Neuronal stem cell (in vitro differentiated cells): ENCODE measurements at regions not wholly inside any gene's neighbourhood (a gene's known extent, or its start where the extent isn't known, plus 50 kb on each side); places are given as distances from the start of the nearest gene placed in this dataset.

Source experiments
- DNase-seq: peaks from one replicate; pipeline ENCODE4 v3.0.0-alpha.2; 2013; ENCODE audit warnings: low spot score
- H2AFZ ChIP-seq: one replicate; pipeline ENCODE4 v1.6.1; 2013; ENCODE audit warnings: mild to moderate bottlenecking, low read length, inconsistent platforms
- H2AK5ac ChIP-seq: 2 replicates; pipeline ENCODE4 v1.6.1; 2013; ENCODE audit warnings: low read depth, mild to moderate bottlenecking, inconsistent platforms, low read length, moderate library complexity, mixed read lengths
- H2BK120ac ChIP-seq: 2 replicates; pipeline ENCODE4 v1.6.1; 2013; ENCODE audit warnings: low read depth, mild to moderate bottlenecking, inconsistent platforms, low read length, moderate library complexity, mixed read lengths
- H2BK12ac ChIP-seq: one replicate; pipeline ENCODE4 v1.6.1; 2013; ENCODE audit warnings: low read length, inconsistent platforms
- H2BK15ac ChIP-seq: 2 replicates; pipeline ENCODE4 v1.6.1; 2013; ENCODE audit warnings: mild to moderate bottlenecking, low read length, inconsistent platforms, mixed read lengths
- H2BK5ac ChIP-seq: one replicate; pipeline ENCODE4 v1.6.1; 2013; ENCODE audit warnings: inconsistent platforms, mild to moderate bottlenecking, low read length, moderate library complexity
- H3K14ac ChIP-seq: one replicate; pipeline ENCODE4 v1.6.1; 2013; ENCODE audit warnings: low read length, inconsistent platforms
- H3K18ac ChIP-seq: 2 replicates; pipeline ENCODE4 v1.6.1; 2013; ENCODE audit warnings: low read length, inconsistent platforms
- H3K23ac ChIP-seq: 2 replicates; pipeline ENCODE4 v1.6.1; 2013; ENCODE audit warnings: low read depth, mild to moderate bottlenecking, mixed read lengths, low read length, inconsistent platforms; ENCODE audit not compliant: poor library complexity
- H3K27ac ChIP-seq: replicated peaks from 3 replicates; pipeline ENCODE4 v1.5.1; 2013; ENCODE audit warnings: low read length, inconsistent platforms
- H3K27me3 ChIP-seq, 3 experiments: 2 replicates each; pipeline ENCODE4 v1.6.1; 2013; ENCODE audit warnings: low read length in 3 of 3, mild to moderate bottlenecking in 2 of 3, inconsistent platforms in 1 of 3, low read depth in 1 of 3, mixed read lengths in 1 of 3, moderate library complexity in 1 of 3; ENCODE audit not compliant: control insufficient read depth in 3 of 3, insufficient read depth in 3 of 3
- H3K36me3 ChIP-seq, 2 donors: replicated peaks in 1 of 2; 2 replicates each; pipeline ENCODE4 v1.6.1; 2013; ENCODE audit warnings: low read length in 2 of 2; ENCODE audit not compliant: control insufficient read depth in 2 of 2, insufficient read depth in 2 of 2
- H3K4ac ChIP-seq: 2 replicates; pipeline ENCODE4 v1.6.1; 2013; ENCODE audit warnings: inconsistent platforms, mild to moderate bottlenecking, low read length, moderate library complexity
- H3K4me1 ChIP-seq, 2 donors: 1 replicate in 1 of 2; 2 replicates in 1 of 2; pipeline ENCODE4 v1.6.1; 2013; ENCODE audit warnings: low read length in 2 of 2, low read depth in 1 of 2; ENCODE audit not compliant: control insufficient read depth in 2 of 2, insufficient read depth in 1 of 2
- H3K4me2 ChIP-seq: one replicate; pipeline ENCODE4 v1.6.1; 2013; ENCODE audit warnings: mild to moderate bottlenecking, low read length, inconsistent platforms; ENCODE audit not compliant: insufficient read depth, poor library complexity, severe bottlenecking
- H3K4me3 ChIP-seq, 2 donors: 2 replicates each; pipeline ENCODE4 v1.5.1; 2013; ENCODE audit warnings: low read length in 2 of 2, mild to moderate bottlenecking in 2 of 2, inconsistent platforms in 1 of 2, moderate library complexity in 1 of 2
- H3K79me1 ChIP-seq: one replicate; pipeline ENCODE4 v1.6.1; 2013; ENCODE audit warnings: low read depth, mild to moderate bottlenecking, inconsistent platforms, low read length, moderate library complexity
- H3K9ac ChIP-seq: one replicate; pipeline ENCODE4 v1.6.1; 2013; ENCODE audit warnings: mild to moderate bottlenecking, low read depth, low read length, inconsistent platforms; ENCODE audit not compliant: poor library complexity
- H3K9me3 ChIP-seq, 2 donors: replicated peaks in 1 of 2; 2 replicates each; pipeline versions ENCODE3 to v1.6.1; 2013; ENCODE audit warnings: low read length in 2 of 2, mild to moderate bottlenecking in 2 of 2, inconsistent platforms in 1 of 2, low read depth in 1 of 2, mixed read lengths in 1 of 2, moderate library complexity in 1 of 2; ENCODE audit not compliant: control insufficient read depth in 2 of 2, insufficient read depth in 1 of 2
- H4K8ac ChIP-seq: one replicate; pipeline ENCODE4 v1.6.1; 2013; ENCODE audit warnings: low read depth, mild to moderate bottlenecking, inconsistent platforms, low read length, moderate library complexity
- H4K91ac ChIP-seq: one replicate; pipeline ENCODE4 v1.6.1; 2013; ENCODE audit warnings: low read length, low read depth, mild to moderate bottlenecking, inconsistent platforms; ENCODE audit not compliant: poor library complexity
- WGBS, 2 donors: extraction: QIAGEN DNeasy Blood & Tissue Kit; methylation state at CpG; one replicate each; pipeline ENCODE4 v1.1.7; 2013; ENCODE audit warnings: missing lambda C conversion rate in 2 of 2, mixed read lengths in 1 of 2; ENCODE audit not compliant: insufficient read length in 2 of 2, insufficient replicate concordance in 1 of 2; ENCODE audit errors: extremely low coverage in 2 of 2; 5-methylcytosine and 5-hydroxymethylcytosine counted together

DNA sequence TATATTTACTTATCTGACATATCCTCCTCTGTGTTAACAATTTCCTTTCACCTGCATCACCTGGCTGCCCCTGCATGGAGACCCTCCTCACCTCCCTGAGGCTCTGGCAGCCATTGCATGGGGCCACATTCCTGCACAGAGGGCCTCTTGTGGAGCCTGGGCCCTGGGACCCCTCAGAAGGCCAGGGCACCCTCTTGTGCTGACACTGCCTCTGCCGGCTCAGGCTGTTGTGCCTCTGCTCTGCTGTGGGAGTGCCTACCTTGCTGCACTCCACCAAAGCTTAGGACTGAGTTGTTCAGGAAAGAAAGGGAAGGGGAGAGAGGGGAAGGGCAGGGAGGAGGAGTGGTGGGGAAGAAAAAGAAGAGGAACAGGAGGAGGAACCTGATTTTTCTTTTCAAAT lies 194.5 kb downstream of the ADAMTS15 start:
- H4K91ac ChIP-seq: no peak overlapping the region
- no peak for DNase-seq
- H3K23ac ChIP-seq: peak overlapping the region; percentile 86
- H2AK5ac ChIP-seq: no peak overlapping the region
- H2AFZ ChIP-seq: no peak overlapping the region
- no peak overlapping the region for H2BK5ac ChIP-seq
- no peak overlapping the region for H3K14ac ChIP-seq
- H2BK12ac ChIP-seq: no peak overlapping the region
- H3K4me3 ChIP-seq: no peak overlapping the region
- H3K27me3 ChIP-seq: no peaks in the 10 kb centered on the region
- no peak overlapping the region for H3K4ac ChIP-seq
- WGBS, 2 donors: no CpG with 5 or more reads among the region's 1 CpG
- peaks cover 3 to 6% of the 10 kb centered on the region in 2 donors for H3K4me1 ChIP-seq
- no peaks in the 10 kb centered on the region for H3K9me3 ChIP-seq
- no peak overlapping the region for H2BK15ac ChIP-seq
- no peak overlapping the region for H3K4me2 ChIP-seq
- no peak overlapping the region for H3K27ac ChIP-seq
- H4K8ac ChIP-seq: no peak overlapping the region
- peak overlapping the region; percentile 75 for H3K18ac ChIP-seq
- H3K36me3 ChIP-seq: no peaks in the 10 kb centered on the region
- peak overlapping the region; percentile 44 for H3K9ac ChIP-seq
- H2BK120ac ChIP-seq: no peak overlapping the region
- no peaks in the 10 kb centered on the region for H3K79me1 ChIP-seq

GRCh38 chr11:130644187-130644586 lies 195.7 kb downstream of the ADAMTS15 start:
- Histone ChIP-seq H3K36me3 (no peaks in the 10 kb centered on the region), H2AFZ (peak overlapping the region; percentile 21), H3K4ac (no peak overlapping the region), H3K18ac (no peak overlapping the region), H3K27ac (no peak overlapping the region), H4K91ac (no peak overlapping the region), H3K4me3 (no peak overlapping the region), H3K23ac (no peak overlapping the region), H3K9me3 (no peaks in the 10 kb centered on the region), H3K4me1 (peaks cover 3 to 6% of the 10 kb centered on the region in 2 donors), H3K4me2 (no peak overlapping the region), H4K8ac (no peak overlapping the region), H3K14ac (no peak overlapping the region), H2BK5ac (no peak overlapping the region), H2BK15ac (no peak overlapping the region), H2BK120ac (no peak overlapping the region), H2BK12ac (no peak overlapping the region), H3K79me1 (no peaks in the 10 kb centered on the region), H3K27me3 (no peaks in the 10 kb centered on the region), H3K9ac (no peak overlapping the region), H2AK5ac (no peak overlapping the region)
- WGBS, 2 donors: no CpG with 5 or more reads among the region's 11 CpGs
- no peak for DNase-seq

DNA sequence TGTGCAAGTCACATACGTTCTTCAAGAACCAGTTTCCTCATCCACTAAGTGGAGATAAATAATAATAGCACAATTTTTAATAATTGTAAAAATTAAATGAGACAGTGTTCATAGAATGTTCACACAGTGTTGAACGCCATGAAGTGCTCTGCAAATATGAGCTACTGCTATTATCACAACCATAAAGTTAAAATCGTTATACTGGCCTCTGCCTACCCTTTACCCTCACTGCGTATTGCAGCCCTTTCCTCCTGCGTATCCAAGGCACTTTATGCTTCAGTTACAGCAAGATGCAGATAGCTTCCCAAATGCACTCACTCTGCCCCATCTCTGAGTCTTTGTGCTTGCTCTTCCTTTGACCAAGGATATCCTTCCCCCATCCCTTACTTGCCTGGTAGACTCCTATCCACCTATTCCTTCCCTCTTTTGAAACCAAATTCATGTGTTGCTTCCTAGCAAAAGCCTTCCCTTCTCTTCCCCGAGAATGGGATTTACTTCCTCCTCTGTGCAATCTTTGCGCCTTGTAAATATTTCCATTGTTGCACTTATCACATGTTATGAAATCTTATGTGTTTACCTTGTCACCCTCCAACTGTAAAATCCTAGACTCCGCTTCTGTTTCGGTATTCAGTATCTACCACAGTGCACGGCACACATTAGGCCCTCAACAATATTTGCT lies 196.9 kb downstream of the ADAMTS15 start:
- no peak overlapping the region for H2BK12ac ChIP-seq
- H2BK15ac ChIP-seq: no peak overlapping the region
- no peaks in the 10 kb centered on the region for H3K36me3 ChIP-seq
- H3K9me3 ChIP-seq: no peaks in the 10 kb centered on the region
- no peaks in the 10 kb centered on the region for H3K27me3 ChIP-seq
- no peak overlapping the region for H4K8ac ChIP-seq
- WGBS, 2 donors: no CpG with 5 or more reads among the region's 10 CpGs
- no peak overlapping the region for H2AK5ac ChIP-seq
- DNase-seq: no peak
- H2BK120ac ChIP-seq: no peak overlapping the region
- H3K4ac ChIP-seq: no peak overlapping the region
- no peak overlapping the region for H3K18ac ChIP-seq
- H3K79me1 ChIP-seq: no peaks in the 10 kb centered on the region
- H3K9ac ChIP-seq: no peak overlapping the region
- H2AFZ ChIP-seq: no peak overlapping the region
- no peak overlapping the region for H3K27ac ChIP-seq
- H3K4me2 ChIP-seq: no peak overlapping the region
- no peak overlapping the region for H3K14ac ChIP-seq
- peaks cover 3 to 6% of the 10 kb centered on the region in 2 donors for H3K4me1 ChIP-seq
- no peak overlapping the region for H4K91ac ChIP-seq
- no peak overlapping the region for H3K4me3 ChIP-seq
- no peak overlapping the region for H2BK5ac ChIP-seq
- no peak overlapping the region for H3K23ac ChIP-seq

- no CpG with 5 or more reads among the region's 6 CpGs for WGBS, 2 donors
- no peak overlapping the region for H3K4ac ChIP-seq
- no peaks in the 10 kb centered on the region for H3K9me3 ChIP-seq
- no peak overlapping the region for H3K18ac ChIP-seq
- peaks cover 3 to 6% of the 10 kb centered on the region in 2 donors for H3K4me1 ChIP-seq
- H3K23ac ChIP-seq: no peak overlapping the region
- H2BK12ac ChIP-seq: no peak overlapping the region
- H3K79me1 ChIP-seq: no peaks in the 10 kb centered on the region
- H3K14ac ChIP-seq: no peak overlapping the region
- H2AFZ ChIP-seq: no peak overlapping the region
- H2BK5ac ChIP-seq: no peak overlapping the region
- no peak overlapping the region for H2BK15ac ChIP-seq
- H3K36me3 ChIP-seq: no peaks in the 10 kb centered on the region
- DNase-seq: no peak
- H4K8ac ChIP-seq: no peak overlapping the region
- no peak overlapping the region for H3K4me3 ChIP-seq
- H2BK120ac ChIP-seq: no peak overlapping the region
- no peak overlapping the region for H4K91ac ChIP-seq
- H3K27me3 ChIP-seq: no peaks in the 10 kb centered on the region
- H2AK5ac ChIP-seq: no peak overlapping the region
- no peak overlapping the region for H3K4me2 ChIP-seq
- no peak overlapping the region for H3K27ac ChIP-seq
- no peak overlapping the region for H3K9ac ChIP-seq
Measured at GRCh38 chr11:130645843-130646197, 197.4 kb downstream of the ADAMTS15 start.
